ENCODE measurements at regions not wholly inside any gene's neighbourhood (a gene's known extent, or its start where the extent isn't known, plus 50 kb on each side); places are given as distances from the start of the nearest gene placed in this dataset.
"Not testable (repeated sequence)": the region's sequence is repeated elsewhere in the genome, so short reads cannot be mapped to it uniquely, and the experiment has no call there.

DNA sequence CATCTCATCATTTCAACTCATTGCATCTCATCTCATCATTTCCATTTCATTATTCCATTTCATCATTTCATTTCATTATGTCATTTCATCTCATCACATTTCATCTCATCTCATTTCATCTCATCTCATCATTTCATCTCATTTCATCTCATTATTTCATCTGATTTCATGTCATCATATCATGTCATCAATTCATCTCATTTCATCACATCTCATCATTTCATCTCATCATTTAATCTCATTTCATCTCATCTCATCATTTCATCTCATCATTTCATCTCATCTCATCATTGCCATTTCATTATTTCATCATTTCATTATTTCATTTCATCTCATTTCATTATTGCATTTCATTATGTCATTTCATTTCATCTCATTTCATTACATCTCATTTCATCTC is 410.5 kb downstream of the ZNF33B start:
- POLR2A ChIA-PET; H3K27ac Mint-ChIP-seq; DNase-seq; H3K27me3 ChIP-seq (replicated peaks in 1 of 2; ENCODE audit: control insufficient read depth in 2 of 2, extremely low read depth in 1 of 2, insufficient read depth in 2 of 2, low read length in 1 of 2); H3K4me1 ChIP-seq (ENCODE audit: control insufficient read depth in 1 of 2, extremely low read depth in 1 of 2, insufficient read depth in 2 of 2, low read length in 2 of 2); H3K4me1 Mint-ChIP-seq; H3K9me3 ChIP-seq; ATAC-seq (replicated peaks in 1 of 4); CTCF ChIA-PET; H3K4me3 ChIP-seq (ENCODE audit: control insufficient read depth in 1 of 2, extremely low read depth in 1 of 2, low read length in 1 of 2); H3K27me3 Mint-ChIP-seq; H3K36me3 ChIP-seq (ENCODE audit: control insufficient read depth in 2 of 2, extremely low read depth in 1 of 2, insufficient read depth in 1 of 2, low read length in 1 of 2); H3K36me3 Mint-ChIP-seq; H3K27ac ChIP-seq (ENCODE audit: low read length); H3K4me3 Mint-ChIP-seq: not testable (repeated sequence)
- H3K9me3 Mint-ChIP-seq = peaks cover 28 to 29% (median 29%) of the 10 kb centered on the region in 3 donors

- H3K36me3 ChIP-seq (ENCODE audit: control insufficient read depth in 2 of 2, extremely low read depth in 1 of 2, insufficient read depth in 1 of 2, low read length in 1 of 2); H3K4me3 Mint-ChIP-seq; H3K9me3 ChIP-seq; ATAC-seq (replicated peaks in 1 of 4); H3K36me3 Mint-ChIP-seq; H3K4me1 Mint-ChIP-seq; POLR2A ChIA-PET; H3K27me3 ChIP-seq (replicated peaks in 1 of 2; ENCODE audit: control insufficient read depth in 2 of 2, extremely low read depth in 1 of 2, insufficient read depth in 2 of 2, low read length in 1 of 2); CTCF ChIA-PET; DNase-seq; H3K27ac Mint-ChIP-seq; H3K4me1 ChIP-seq (ENCODE audit: control insufficient read depth in 1 of 2, extremely low read depth in 1 of 2, insufficient read depth in 2 of 2, low read length in 2 of 2); H3K27ac ChIP-seq (ENCODE audit: low read length); H3K9me3 Mint-ChIP-seq; H3K4me3 ChIP-seq (ENCODE audit: control insufficient read depth in 1 of 2, extremely low read depth in 1 of 2, low read length in 1 of 2): not testable (repeated sequence)
- H3K27me3 Mint-ChIP-seq = peaks cover 14 to 15% of the 10 kb centered on the region in 2 donors
- WGBS (ENCODE audit: insufficient coverage) = no CpG with 5 or more reads among the region's 3 CpGs
Observed at GRCh38 chr10:42193588-42193987, 444.8 kb downstream of the ZNF33B start.

GRCh38 chr10:42192450-42192849 is 445.9 kb downstream of the ZNF33B start:
- CTCF ChIA-PET; H3K9me3 Mint-ChIP-seq; H3K36me3 Mint-ChIP-seq; H3K27ac Mint-ChIP-seq; H3K27ac ChIP-seq (ENCODE audit: low read length); ATAC-seq (replicated peaks in 1 of 4); H3K4me3 ChIP-seq (ENCODE audit: control insufficient read depth in 1 of 2, extremely low read depth in 1 of 2, low read length in 1 of 2); H3K27me3 ChIP-seq (replicated peaks in 1 of 2; ENCODE audit: control insufficient read depth in 2 of 2, extremely low read depth in 1 of 2, insufficient read depth in 2 of 2, low read length in 1 of 2); H3K36me3 ChIP-seq (ENCODE audit: control insufficient read depth in 2 of 2, extremely low read depth in 1 of 2, insufficient read depth in 1 of 2, low read length in 1 of 2); H3K4me1 ChIP-seq (ENCODE audit: control insufficient read depth in 1 of 2, extremely low read depth in 1 of 2, insufficient read depth in 2 of 2, low read length in 2 of 2); H3K4me3 Mint-ChIP-seq; H3K4me1 Mint-ChIP-seq; H3K9me3 ChIP-seq; POLR2A ChIA-PET: not testable (repeated sequence)
- no CpG with 5 or more reads among the region's 4 CpGs for WGBS (ENCODE audit: insufficient coverage)
- peaks cover 14% of the 10 kb centered on the region in 2 donors for H3K27me3 Mint-ChIP-seq
- peak in 9 of 35 experiments; percentile 0 to 29 (median 8) for DNase-seq

DNA sequence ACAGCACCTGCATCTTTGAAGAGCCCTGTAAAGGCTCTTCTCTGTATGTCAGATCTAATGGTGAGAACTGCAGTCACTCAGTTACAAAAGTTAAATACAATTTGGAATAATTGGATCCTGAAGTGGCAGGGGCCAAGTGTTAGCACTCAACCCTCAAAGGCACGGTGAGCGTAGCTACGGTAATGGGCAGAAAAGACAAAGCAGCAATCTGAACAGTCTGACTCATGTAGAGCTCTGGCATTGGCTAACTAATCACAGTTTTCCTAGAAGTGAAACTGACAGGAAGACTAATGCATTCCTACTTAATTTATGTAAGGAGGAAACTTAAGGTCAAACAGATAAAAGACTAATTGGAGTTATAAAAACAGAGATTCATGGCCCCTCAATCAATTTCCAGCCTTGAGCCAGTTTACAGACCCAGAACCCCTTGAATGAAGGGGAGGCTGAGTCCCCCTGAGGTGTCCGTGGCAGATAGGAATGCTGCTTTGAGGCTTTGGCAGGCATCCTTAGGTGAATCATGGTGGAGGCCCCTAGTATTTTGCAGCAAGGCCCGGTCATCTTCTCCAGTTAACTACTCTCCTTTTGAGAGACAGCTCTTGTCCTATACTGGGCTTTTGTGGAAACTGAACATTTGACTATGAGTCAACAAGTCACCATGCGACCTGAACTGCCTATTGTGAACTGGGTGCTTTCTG is 450.7 kb downstream of the ZNF33B start:
- H3K9me3 ChIP-seq; POLR2A ChIA-PET; H3K4me1 ChIP-seq (ENCODE audit: control insufficient read depth in 1 of 2, extremely low read depth in 1 of 2, insufficient read depth in 2 of 2, low read length in 2 of 2); CTCF ChIA-PET; H3K27ac ChIP-seq (ENCODE audit: low read length); H3K27ac Mint-ChIP-seq; H3K27me3 ChIP-seq (replicated peaks in 1 of 2; ENCODE audit: control insufficient read depth in 2 of 2, extremely low read depth in 1 of 2, insufficient read depth in 2 of 2, low read length in 1 of 2); H3K9me3 Mint-ChIP-seq; ATAC-seq (replicated peaks in 1 of 4); H3K4me1 Mint-ChIP-seq; H3K4me3 ChIP-seq (ENCODE audit: control insufficient read depth in 1 of 2, extremely low read depth in 1 of 2, low read length in 1 of 2); H3K4me3 Mint-ChIP-seq; H3K36me3 ChIP-seq (ENCODE audit: control insufficient read depth in 2 of 2, extremely low read depth in 1 of 2, insufficient read depth in 1 of 2, low read length in 1 of 2); DNase-seq; H3K36me3 Mint-ChIP-seq: not testable (repeated sequence)
- peaks cover 11 to 12% of the 10 kb centered on the region in 2 donors for H3K27me3 Mint-ChIP-seq
- no CpG with 5 or more reads among the region's 6 CpGs for WGBS (ENCODE audit: insufficient coverage)

- CTCF ChIA-PET = interaction anchor here in 1 of 2 donors (0.7 kb wide), 1 partner anchor 688 kb away, joined by 3 read pairs; no protein-coding TSS in a partner anchor
- H3K36me3 Mint-ChIP-seq; ATAC-seq (replicated peaks in 1 of 4): not testable (repeated sequence)
Observed at GRCh38 chr10:42177793-42178689, 460.3 kb downstream of the ZNF33B start.

DNA sequence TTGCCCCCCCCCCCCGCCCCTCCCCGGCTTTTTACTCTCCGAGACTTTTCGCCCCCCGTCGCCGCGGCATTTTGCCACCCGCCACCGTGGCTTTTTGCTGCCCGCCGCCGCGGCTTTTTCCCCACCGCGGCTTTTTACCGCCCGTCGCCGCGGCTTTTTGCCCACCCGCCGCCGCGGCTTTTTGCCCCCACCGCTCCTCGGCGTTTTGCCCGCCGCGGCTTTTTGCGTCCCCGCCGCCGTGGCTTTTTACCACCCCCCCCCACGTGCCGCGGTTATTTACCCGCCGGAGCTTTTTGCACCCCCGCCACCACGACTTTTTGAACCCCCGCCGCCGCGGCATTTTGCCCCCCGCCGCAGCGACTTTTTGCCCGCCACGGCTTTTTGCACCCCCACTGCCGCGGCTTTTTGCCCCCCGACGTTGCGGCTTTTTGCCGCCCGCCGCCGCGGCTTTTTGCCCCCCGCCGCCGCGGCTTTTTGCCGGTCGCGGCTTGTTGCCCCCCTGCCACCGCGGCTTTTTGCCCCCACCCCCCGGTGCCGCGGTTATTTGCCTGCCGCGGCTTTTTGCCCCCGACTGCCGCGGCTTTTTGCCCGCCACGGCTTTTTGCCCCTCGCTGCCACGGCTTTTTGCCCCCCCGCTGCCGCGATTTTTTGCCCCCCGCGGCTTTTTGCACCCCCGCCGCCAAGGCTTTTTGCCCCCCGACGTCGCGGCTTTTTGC is 461.1 kb downstream of the ZNF33B start:
- Mint-ChIP-seq H3K4me3 (peak overlapping the region in 2 of 3 donors; percentile 25 to 54), H3K27me3 (peaks cover 56 to 58% of the 10 kb centered on the region in 2 donors), H3K4me1 (peaks cover 4 to 6% (median 5%) of the 10 kb centered on the region in 3 donors), H3K27ac (no peak overlapping the region), H3K9me3 (peaks cover 0 to 12% (median 10%) of the 10 kb centered on the region in 3 donors), H3K36me3 (no peaks in the 10 kb centered on the region)
- WGBS (ENCODE audit: insufficient coverage) = 15% methylated on average over 66 of the region's 93 CpGs
- H3K27ac ChIP-seq (ENCODE audit: low read length) = no peak overlapping the region
- ChIA-PET POLR2A (no interaction called here), CTCF (no interaction called here)
- H3K4me3 ChIP-seq (ENCODE audit: control insufficient read depth in 1 of 2, extremely low read depth in 1 of 2, low read length in 1 of 2) = no peak overlapping the region
- ATAC-seq (replicated peaks in 1 of 4) = no peak
- H3K4me1 ChIP-seq (ENCODE audit: control insufficient read depth in 1 of 2, extremely low read depth in 1 of 2, insufficient read depth in 2 of 2, low read length in 2 of 2) = peaks cover 0 to 5% of the 10 kb centered on the region in 2 experiments
- peak in 1 of 35 experiments; percentile 9 for DNase-seq
- no peaks in the 10 kb centered on the region for H3K36me3 ChIP-seq (ENCODE audit: control insufficient read depth in 2 of 2, extremely low read depth in 1 of 2, insufficient read depth in 1 of 2, low read length in 1 of 2)
- H3K9me3 ChIP-seq = no peaks in the 10 kb centered on the region
- peaks cover 7 to 15% of the 10 kb centered on the region in 2 experiments for H3K27me3 ChIP-seq (replicated peaks in 1 of 2; ENCODE audit: control insufficient read depth in 2 of 2, extremely low read depth in 1 of 2, insufficient read depth in 2 of 2, low read length in 1 of 2)

More at GRCh38 chr10:42177793-42178689, 460.3 kb downstream of the ZNF33B start:
- H3K36me3 ChIP-seq (ENCODE audit: control insufficient read depth in 2 of 2, extremely low read depth in 1 of 2, insufficient read depth in 1 of 2, low read length in 1 of 2); H3K4me1 Mint-ChIP-seq; H3K9me3 Mint-ChIP-seq; H3K9me3 ChIP-seq; POLR2A ChIA-PET; H3K27ac ChIP-seq (ENCODE audit: low read length); H3K4me3 ChIP-seq (ENCODE audit: control insufficient read depth in 1 of 2, extremely low read depth in 1 of 2, low read length in 1 of 2); H3K27ac Mint-ChIP-seq; H3K4me1 ChIP-seq (ENCODE audit: control insufficient read depth in 1 of 2, extremely low read depth in 1 of 2, insufficient read depth in 2 of 2, low read length in 2 of 2): not testable (repeated sequence)
- 20% methylated on average over 1 of the region's 30 CpGs for WGBS (ENCODE audit: insufficient coverage)
- DNase-seq = peak in 1 of 35 experiments; percentile 28
- Mint-ChIP-seq H3K27me3 (peaks cover 58 to 61% of the 10 kb centered on the region in 2 donors), H3K4me3 (peak overlapping the region; percentile 39 to 54 (median 49))
- H3K27me3 ChIP-seq (replicated peaks in 1 of 2; ENCODE audit: control insufficient read depth in 2 of 2, extremely low read depth in 1 of 2, insufficient read depth in 2 of 2, low read length in 1 of 2) = peaks cover 7 to 15% of the 10 kb centered on the region in 2 experiments

Measured in T-cell (primary cell).